LNCAP (cell line): ENCODE measurements at regions not wholly inside any gene's neighbourhood (a gene's known extent, or its start where the extent isn't known, plus 50 kb on each side); places are given as distances from the start of the nearest gene placed in this dataset.

Experiments
- CTCF ChIP-seq: fragments of 450-650 bp; IDR thresholded peaks from 2 replicates; pipeline ENCODE4 v1.5.1; 2017; ENCODE audit warnings: mild to moderate bottlenecking

GRCh38 chr16:86029131-86029741 lies 130.3 kb downstream of the IRF8 start:
- no peak for TF ChIP-seq CTCF

GRCh38 chr16:86030116-86030515 lies 131.2 kb downstream of the IRF8 start:
- no peak for TF ChIP-seq CTCF

GRCh38 chr16:86031141-86031678 lies 132.2 kb downstream of the IRF8 start:
- TF ChIP-seq CTCF: no peak

- no peak for TF ChIP-seq CTCF
Observed at GRCh38 chr16:86033016-86033474, 134.1 kb downstream of the IRF8 start.

GRCh38 chr16:86033971-86034370 lies 135.0 kb downstream of the IRF8 start:
- TF ChIP-seq CTCF: no peak

GRCh38 chr16:86034421-86034919 lies 135.5 kb downstream of the IRF8 start:
- TF ChIP-seq CTCF: no peak

- no peak for TF ChIP-seq CTCF
Observed at GRCh38 chr16:86035906-86036305, 136.9 kb downstream of the IRF8 start.
